Vagina (tissue), 2 donors: ENCODE measurements at regions not wholly inside any gene's neighbourhood (a gene's known extent, or its start where the extent isn't known, plus 50 kb on each side); places are given as distances from the start of the nearest gene placed in this dataset.

Experiments used
- CTCF ChIP-seq, 3 experiments: fragments of 450-650 bp in 2 of 3; fragments of 200-600 bp in 1 of 3; sonication (generic) in 1 of 3; IDR thresholded peaks; one replicate each; pipeline ENCODE4 v1.5.1; 2017 to 2019; ENCODE audit warnings: antibody characterized with exemption in 3 of 3, mild to moderate bottlenecking in 2 of 3, moderate library complexity in 2 of 3
- POLR2A ChIP-seq, 2 donors: fragments of 450-650 bp; IDR thresholded peaks; one replicate each; pipeline ENCODE4 v1.6.1; 2017; ENCODE audit warnings: antibody characterized with exemption in 2 of 2, mild to moderate bottlenecking in 2 of 2, moderate library complexity in 2 of 2
- POLR2AphosphoS5 ChIP-seq, 2 donors: sonication (generic); formaldehyde crosslinking; IDR thresholded peaks; one replicate each; pipeline ENCODE4 v1.9.0; 2017; ENCODE audit warnings: antibody characterized with exemption in 2 of 2, mild to moderate bottlenecking in 2 of 2, low read depth in 1 of 2; ENCODE audit not compliant: insufficient read depth in 1 of 2

GRCh38 chr11:42544726-42545125 lies 767.1 kb upstream of the API5 start:
- TF ChIP-seq POLR2A (IDR thresholded peaks at IDR 0.05) (no peak), CTCF (IDR thresholded peaks at IDR 0.05) (no peak), POLR2AphosphoS5 (IDR thresholded peaks at IDR 0.05; ENCODE audit: insufficient read depth in 1 of 2, low read depth in 1 of 2) (no peak)
